Upper lobe of left lung (tissue), 4 donors: ENCODE measurements at regions not wholly inside any gene's neighbourhood (a gene's known extent, or its start where the extent isn't known, plus 50 kb on each side); places are given as distances from the start of the nearest gene placed in this dataset.

ENCODE experiments used
- CTCF ChIP-seq, 6 experiments: fragments of 450-650 bp in 4 of 6; fragments of 200-600 bp in 2 of 6; sonication (generic) in 2 of 6; IDR thresholded peaks; one replicate each; pipeline ENCODE4 v1.5.1; 2016 to 2019; ENCODE audit warnings: antibody characterized with exemption in 6 of 6
- EP300 ChIP-seq, 4 donors: sonication (generic); formaldehyde crosslinking; IDR thresholded peaks; one replicate each; pipeline ENCODE4 v1.5.1; 2017; ENCODE audit warnings: antibody characterized with exemption in 4 of 4, control low read depth in 2 of 4
- POLR2A ChIP-seq, 4 donors: fragments of 450-650 bp; IDR thresholded peaks; one replicate each; pipeline ENCODE4 v1.5.1; 2016 to 2017; ENCODE audit warnings: antibody characterized with exemption in 4 of 4, mild to moderate bottlenecking in 2 of 4
- POLR2AphosphoS5 ChIP-seq, 2 donors: sonication (generic); formaldehyde crosslinking; IDR thresholded peaks; one replicate each; pipeline ENCODE4 v1.5.1; 2017; ENCODE audit warnings: antibody characterized with exemption in 2 of 2

GRCh38 chr3:117660941-117661817 lies 951.6 kb downstream of the TUSC7 start:
- no peak for TF ChIP-seq POLR2AphosphoS5 (IDR thresholded peaks at IDR 0.05)
- no peak for TF ChIP-seq CTCF (IDR thresholded peaks at IDR 0.05)
- TF ChIP-seq POLR2A (IDR thresholded peaks at IDR 0.05): no peak
- no peak for TF ChIP-seq EP300 (IDR thresholded peaks at IDR 0.05)
